SK-N-SH (cell line): ENCODE measurements at regions not wholly inside any gene's neighbourhood (a gene's known extent, or its start where the extent isn't known, plus 50 kb on each side); places are given as distances from the start of the nearest gene placed in this dataset.

Experiments used
- CTCF ChIA-PET: fragments of 300-600, 350-600 bp; formaldehyde crosslinking; extraction: SDS; loops from one replicate; lab custom pipeline; 2021; lab: Yijun Ruan, JAX
- POLR2A ChIA-PET: fragments of 350-600 bp; sonication (Branson Sonifier 250); formaldehyde crosslinking; extraction: SDS; loops from one replicate; lab custom pipeline; 2020; ENCODE audit warnings: antibody characterized with exemption, inconsistent platforms; lab: Yijun Ruan, JAX
- DNase-seq: peaks from one replicate; pipeline ENCODE4 v3.0.0; 2012
- H2AFZ ChIP-seq: fragments of 200-600 bp; sonication (generic); 2 replicates; pipeline ENCODE4 v1.8.1; 2016; ENCODE audit warnings: antibody characterized with exemption, mild to moderate bottlenecking, low read depth
- H3F3A ChIP-seq: fragments of 200-600 bp; sonication (generic); replicated peaks from 2 replicates; pipeline ENCODE3; 2016; ENCODE audit warnings: antibody characterized with exemption, mild to moderate bottlenecking; ENCODE audit not compliant: insufficient read depth
- H3K27ac ChIP-seq, 2 experiments: fragments of 200-500 bp in 1 of 2; fragments of 200-600 bp in 1 of 2; sonication (Bioruptor generic) in 1 of 2; sonication (generic), shearing (Covaris generic) in 1 of 2; 2 replicates each; pipeline versions ENCODE4 v1.5.1 to v1.6.1; 2014 to 2016; ENCODE audit warnings: low read depth in 2 of 2, inconsistent platforms in 1 of 2, low read length in 1 of 2, mild to moderate bottlenecking in 1 of 2, mixed read lengths in 1 of 2
- H3K27me3 ChIP-seq: fragments of 200-600 bp; sonication (generic), shearing (Covaris generic); 2 replicates; pipeline ENCODE4 v1.6.1; 2016; ENCODE audit warnings: mixed run types; ENCODE audit not compliant: insufficient read depth
- H3K36me3 ChIP-seq, 2 experiments: fragments of 200-500 bp in 1 of 2; fragments of 200-600 bp in 1 of 2; sonication (Bioruptor generic) in 1 of 2; sonication (generic) in 1 of 2; replicated peaks in 1 of 2; 2 replicates each; pipeline versions ENCODE3 to v1.5.1; 2014 to 2016; ENCODE audit warnings: low read length in 1 of 2, mild to moderate bottlenecking in 1 of 2; ENCODE audit not compliant: insufficient read depth in 2 of 2, control insufficient read depth in 1 of 2
- H3K4me1 ChIP-seq, 2 experiments: fragments of 200-500 bp in 1 of 2; fragments of 200-600 bp in 1 of 2; sonication (Bioruptor generic) in 1 of 2; sonication (generic), shearing (Covaris generic) in 1 of 2; 2 replicates each; pipeline versions ENCODE4 v1.5.1 to v1.6.1; 2014 to 2016; ENCODE audit warnings: low read depth in 1 of 2, low read length in 1 of 2, mixed run types in 1 of 2; ENCODE audit not compliant: insufficient read depth in 2 of 2, control insufficient read depth in 1 of 2
- H3K4me2 ChIP-seq: fragments of 200-600 bp; sonication (generic), shearing (Covaris generic); 2 replicates; pipeline ENCODE4 v1.6.1; 2017; ENCODE audit warnings: mixed run types
- H3K4me3 ChIP-seq, 2 experiments: fragments of 200-500 bp in 1 of 2; fragments of 200-600 bp in 1 of 2; sonication (Bioruptor generic) in 1 of 2; sonication (generic), shearing (Covaris generic) in 1 of 2; 2 replicates each; pipeline versions ENCODE4 v1.5.1 to v1.8.1; 2014 to 2016; ENCODE audit warnings: low read depth in 2 of 2, inconsistent platforms in 1 of 2, low read length in 1 of 2, mild to moderate bottlenecking in 1 of 2, mixed read lengths in 1 of 2, moderate library complexity in 1 of 2
- H3K79me2 ChIP-seq: fragments of 200-600 bp; sonication (generic); 2 replicates; pipeline ENCODE4 v1.8.1; 2017; ENCODE audit warnings: mild to moderate bottlenecking; ENCODE audit not compliant: insufficient read depth
- H3K9ac ChIP-seq: fragments of 200-600 bp; sonication (generic); 2 replicates; pipeline ENCODE4 v1.6.1; 2017; ENCODE audit warnings: mixed run types
- H3K9me2 ChIP-seq: fragments of 200-600 bp; sonication (generic); 2 replicates; pipeline ENCODE4 v1.6.1; 2017; ENCODE audit warnings: mixed run types
- H3K9me3 ChIP-seq: fragments of 200-600 bp; sonication (generic); 2 replicates; pipeline ENCODE4 v1.6.1; 2017; ENCODE audit warnings: mixed run types, mild to moderate bottlenecking, moderate library complexity
- H4K20me1 ChIP-seq: fragments of 200-600 bp; sonication (generic); 2 replicates; pipeline ENCODE4 v1.6.1; 2017; ENCODE audit warnings: mild to moderate bottlenecking, mixed run types; ENCODE audit not compliant: insufficient read depth
- EP300 ChIP-seq, 2 experiments: IDR thresholded peaks; 2 replicates each; pipeline versions ENCODE4 v1.4.0 to v1.6.1; 2012; ENCODE audit warnings: borderline replicate concordance in 1 of 2, low read depth in 1 of 2, low read length in 1 of 2
- FOSL2 ChIP-seq: IDR thresholded peaks from 2 replicates; pipeline ENCODE4 v1.4.0; 2012; ENCODE audit warnings: low read depth, mild to moderate bottlenecking, moderate library complexity, borderline replicate concordance
- FOXJ3 ChIP-seq: sonication (generic); formaldehyde crosslinking; IDR thresholded peaks from 2 replicates; pipeline ENCODE4 v1.5.1; 2020; ENCODE audit warnings: mild to moderate bottlenecking, missing genetic modification reagents
- FOXM1 ChIP-seq: IDR thresholded peaks from 2 replicates; pipeline ENCODE4 v1.4.0; 2012; ENCODE audit warnings: low read depth, mild to moderate bottlenecking
- GATA2 ChIP-seq: sonication (generic); formaldehyde crosslinking; IDR thresholded peaks from 2 replicates; pipeline ENCODE4 v1.5.0; 2020; ENCODE audit warnings: mild to moderate bottlenecking, missing genetic modification reagents
- JUND ChIP-seq: IDR thresholded peaks from 2 replicates; pipeline ENCODE4 v1.4.0; 2012
- MEF2A ChIP-seq: IDR thresholded peaks from 2 replicates; pipeline ENCODE4 v1.4.0; 2012; ENCODE audit warnings: low read depth, borderline replicate concordance
- MXI1 ChIP-seq: IDR thresholded peaks from 2 replicates; pipeline ENCODE4 v1.6.1; 2012; ENCODE audit warnings: mild to moderate bottlenecking, low read depth, low read length, improper control_type of control experiment
- NFIC ChIP-seq: IDR thresholded peaks from 2 replicates; pipeline ENCODE4 v1.4.0; 2012; ENCODE audit warnings: borderline replicate concordance
- POLR2AphosphoS5 ChIP-seq: IDR thresholded peaks from 2 replicates; pipeline ENCODE4 v1.6.1; 2012; ENCODE audit warnings: low read depth, low read length
- RAD21 ChIP-seq: IDR thresholded peaks from 2 replicates; pipeline ENCODE4 v1.6.1; 2012; ENCODE audit warnings: mild to moderate bottlenecking, low read length
- RFX5 ChIP-seq: IDR thresholded peaks from 2 replicates; pipeline ENCODE4 v1.6.1; 2012; ENCODE audit warnings: mild to moderate bottlenecking, improper control_type of control experiment, low read length
- TAF1 ChIP-seq: IDR thresholded peaks from 2 replicates; pipeline ENCODE4 v1.6.1; 2012; ENCODE audit warnings: low read depth, mild to moderate bottlenecking, low read length, moderate library complexity, borderline replicate concordance
- TCF12 ChIP-seq: IDR thresholded peaks from 2 replicates; pipeline ENCODE4 v1.4.0; 2012
- USF1 ChIP-seq: IDR thresholded peaks from 2 replicates; pipeline ENCODE4 v1.4.0; 2012; ENCODE audit warnings: low read depth, borderline replicate concordance
- YY1 ChIP-seq: IDR thresholded peaks from 2 replicates; pipeline ENCODE4 v1.4.0; 2012; ENCODE audit warnings: low read depth, mild to moderate bottlenecking
- ZBTB33 ChIP-seq: IDR thresholded peaks from 2 replicates; pipeline ENCODE4 v1.4.0; 2012; ENCODE audit warnings: low read depth, borderline replicate concordance
- whole genome bisulfite sequencing: methylation state at CpG from one replicate; pipeline ENCODE4 v1.1.6; 2017; ENCODE audit warnings: low lambda C conversion rate; 5-methylcytosine and 5-hydroxymethylcytosine counted together
- TF ChIP-seq, protein P1 (sequence below): IDR thresholded peaks from 2 replicates; pipeline ENCODE4 v1.4.0; 2012; ENCODE audit warnings: low read depth
- TF ChIP-seq, protein P2 (sequence below): IDR thresholded peaks from 2 replicates; pipeline ENCODE4 v1.6.1; 2012; ENCODE audit warnings: mild to moderate bottlenecking, low read depth, low read length, moderate library complexity

GRCh38 chr3:127065561-127066290, 82.8 kb downstream of the PLXNA1 start:
- 83% methylated on average over 12 of the region's 17 CpGs for WGBS
- no peaks in the 10 kb centered on the region for H3K79me2 ChIP-seq
- H3K9me3 ChIP-seq: no peaks in the 10 kb centered on the region
- no peaks in the 10 kb centered on the region for H3K27me3 ChIP-seq
- H3K4me2 ChIP-seq: no peak overlapping the region
- POLR2A ChIA-PET: no interaction called here
- no peak overlapping the region for H3K4me3 ChIP-seq
- no peak overlapping the region for H3K9ac ChIP-seq
- no peaks in the 10 kb centered on the region for H3K36me3 ChIP-seq
- no peaks in the 10 kb centered on the region for H3F3A ChIP-seq
- peaks cover 0 to 7% of the 10 kb centered on the region in 2 experiments; a peak in 1 of 4 replicates for H3K4me1 ChIP-seq
- no peak for DNase-seq
- TF ChIP-seq RFX5 (no peak), USF1 (no peak), JUND (no peak), RAD21 (no peak), TAF1 (no peak), NFIC (no peak), FOSL2 (no peak)
- H3K27ac ChIP-seq: no peak overlapping the region
- H4K20me1 ChIP-seq: no peaks in the 10 kb centered on the region
- CTCF ChIA-PET: interaction anchor here (0.9 kb wide), 1 partner anchor 73 kb away, joined by 3 read pairs; no protein-coding TSS in a partner anchor
- no peaks in the 10 kb centered on the region for H3K9me2 ChIP-seq
- H2AFZ ChIP-seq: no peak overlapping the region

GRCh38 chr3:127066635-127067034, 83.7 kb downstream of the PLXNA1 start:
- ChIA-PET CTCF (no interaction called here), POLR2A (no interaction called here)
- H3K9me2 ChIP-seq: no peaks in the 10 kb centered on the region
- H3K9ac ChIP-seq: no peak overlapping the region
- H3K4me1 ChIP-seq: peaks cover 0 to 7% of the 10 kb centered on the region in 2 experiments; a peak in 1 of 4 replicates
- H3K9me3 ChIP-seq: no peaks in the 10 kb centered on the region
- no peaks in the 10 kb centered on the region for H3F3A ChIP-seq
- no peak overlapping the region for H3K27ac ChIP-seq
- H3K36me3 ChIP-seq: no peaks in the 10 kb centered on the region
- H2AFZ ChIP-seq: no peak overlapping the region
- DNase-seq: no peak
- H3K27me3 ChIP-seq: no peaks in the 10 kb centered on the region
- no peaks in the 10 kb centered on the region for H4K20me1 ChIP-seq
- no peak overlapping the region for H3K4me3 ChIP-seq
- no peaks in the 10 kb centered on the region for H3K79me2 ChIP-seq
- H3K4me2 ChIP-seq: no peak overlapping the region
- TF ChIP-seq USF1 (no peak), MEF2A (no peak), EP300 (IDR thresholded peaks at IDR 0.05; ENCODE audit: borderline replicate concordance in 1 of 2, low read depth in 1 of 2, low read length in 1 of 2) (no peak), YY1 (no peak), FOXM1 (no peak), MXI1 (no peak), FOXJ3 (no peak), RAD21 (no peak), ZBTB33 (no peak), POLR2AphosphoS5 (no peak), TCF12 (no peak), GATA2 (CRISPR knock-in tag) (no peak)
- TF ChIP-seq, protein P1, sequence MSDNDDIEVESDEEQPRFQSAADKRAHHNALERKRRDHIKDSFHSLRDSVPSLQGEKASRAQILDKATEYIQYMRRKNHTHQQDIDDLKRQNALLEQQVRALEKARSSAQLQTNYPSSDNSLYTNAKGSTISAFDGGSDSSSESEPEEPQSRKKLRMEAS: no peak
- TF ChIP-seq, protein P2, sequence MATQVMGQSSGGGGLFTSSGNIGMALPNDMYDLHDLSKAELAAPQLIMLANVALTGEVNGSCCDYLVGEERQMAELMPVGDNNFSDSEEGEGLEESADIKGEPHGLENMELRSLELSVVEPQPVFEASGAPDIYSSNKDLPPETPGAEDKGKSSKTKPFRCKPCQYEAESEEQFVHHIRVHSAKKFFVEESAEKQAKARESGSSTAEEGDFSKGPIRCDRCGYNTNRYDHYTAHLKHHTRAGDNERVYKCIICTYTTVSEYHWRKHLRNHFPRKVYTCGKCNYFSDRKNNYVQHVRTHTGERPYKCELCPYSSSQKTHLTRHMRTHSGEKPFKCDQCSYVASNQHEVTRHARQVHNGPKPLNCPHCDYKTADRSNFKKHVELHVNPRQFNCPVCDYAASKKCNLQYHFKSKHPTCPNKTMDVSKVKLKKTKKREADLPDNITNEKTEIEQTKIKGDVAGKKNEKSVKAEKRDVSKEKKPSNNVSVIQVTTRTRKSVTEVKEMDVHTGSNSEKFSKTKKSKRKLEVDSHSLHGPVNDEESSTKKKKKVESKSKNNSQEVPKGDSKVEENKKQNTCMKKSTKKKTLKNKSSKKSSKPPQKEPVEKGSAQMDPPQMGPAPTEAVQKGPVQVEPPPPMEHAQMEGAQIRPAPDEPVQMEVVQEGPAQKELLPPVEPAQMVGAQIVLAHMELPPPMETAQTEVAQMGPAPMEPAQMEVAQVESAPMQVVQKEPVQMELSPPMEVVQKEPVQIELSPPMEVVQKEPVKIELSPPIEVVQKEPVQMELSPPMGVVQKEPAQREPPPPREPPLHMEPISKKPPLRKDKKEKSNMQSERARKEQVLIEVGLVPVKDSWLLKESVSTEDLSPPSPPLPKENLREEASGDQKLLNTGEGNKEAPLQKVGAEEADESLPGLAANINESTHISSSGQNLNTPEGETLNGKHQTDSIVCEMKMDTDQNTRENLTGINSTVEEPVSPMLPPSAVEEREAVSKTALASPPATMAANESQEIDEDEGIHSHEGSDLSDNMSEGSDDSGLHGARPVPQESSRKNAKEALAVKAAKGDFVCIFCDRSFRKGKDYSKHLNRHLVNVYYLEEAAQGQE: no peak
